CD4-positive, alpha-beta T cell treated with Interleukin-17A for 4 hours (primary cell): ENCODE measurements at regions not wholly inside any gene's neighbourhood (a gene's known extent, or its start where the extent isn't known, plus 50 kb on each side); places are given as distances from the start of the nearest gene placed in this dataset.
"Not testable (repeated sequence)": the region's sequence is repeated elsewhere in the genome, so short reads cannot be mapped to it uniquely, and the experiment has no call there.

Source experiments
- DNase-seq: peaks from one replicate; pipeline ENCODE4 v3.0.0-alpha.2; 2020; ENCODE audit warnings: mixed read lengths

DNA sequence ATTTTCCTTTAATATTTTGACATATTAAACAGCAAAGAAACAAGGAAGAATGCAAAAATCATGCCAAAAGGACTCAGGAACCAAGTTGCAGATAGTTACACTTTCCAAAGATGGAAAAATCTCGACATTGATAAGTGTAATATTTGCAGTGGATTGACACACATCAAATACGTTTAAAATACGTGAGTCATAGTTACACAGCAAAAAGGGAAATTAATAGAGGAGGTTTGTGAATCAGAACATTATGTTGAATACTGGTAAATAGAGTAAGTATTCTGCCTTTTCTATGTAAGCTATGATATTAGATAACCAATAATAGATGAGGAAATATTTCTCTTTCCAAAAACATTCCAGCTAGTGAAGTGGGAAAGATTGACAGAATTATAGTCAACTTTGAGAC, 1761.3 kb upstream of the IGFBP7 start:
- no peak for DNase-seq

DNA sequence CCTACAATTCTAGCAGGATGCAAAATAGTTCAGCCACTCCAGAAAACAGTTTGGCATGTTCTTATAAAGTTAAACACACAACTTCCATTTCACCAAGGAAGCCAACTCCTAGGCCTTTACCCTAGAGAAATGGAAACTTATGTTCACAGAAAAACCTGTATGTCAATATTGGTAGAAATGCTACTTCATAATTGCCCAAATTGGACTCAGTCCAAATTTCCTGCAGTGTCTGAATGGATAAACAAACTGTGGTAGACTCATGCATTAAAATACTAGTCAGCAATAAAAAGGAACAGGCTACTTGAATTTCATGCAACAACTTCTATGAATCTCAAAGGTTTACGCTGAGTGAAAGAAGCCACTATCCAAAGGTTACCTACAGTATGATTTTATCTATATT, 1738.8 kb upstream of the IGFBP7 start:
- DNase-seq: no peak

- no peak for DNase-seq
These were observed 1733.3 kb upstream of the IGFBP7 start for GRCh38 chr4:58843455-58843854.

DNA sequence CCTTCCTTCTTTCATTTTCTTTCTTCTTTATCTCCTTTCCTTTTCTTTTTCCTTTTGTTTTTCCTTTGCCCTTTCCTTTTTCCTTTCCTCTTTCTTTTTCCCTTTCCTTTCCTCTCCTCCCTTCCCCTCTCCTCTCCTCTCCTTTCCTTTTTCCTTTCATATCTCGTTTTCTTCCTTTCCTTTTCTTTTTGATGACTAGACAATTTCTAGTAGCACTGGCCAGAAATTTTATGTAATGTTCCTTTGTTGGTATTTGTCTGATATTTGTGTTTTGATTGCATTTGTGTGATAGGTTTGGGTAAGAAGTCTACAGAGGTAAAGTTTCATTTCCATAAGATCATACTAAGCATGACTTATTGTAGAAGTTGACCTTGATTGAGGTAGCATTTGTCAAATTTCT, 1722.9 kb upstream of the IGFBP7 start:
- DNase-seq: no peak

- DNase-seq: no peak
These were observed 1715.1 kb upstream of the IGFBP7 start for GRCh38 chr4:58825278-58825677.

GRCh38 chr4:58818560-58818959, 1708.4 kb upstream of the IGFBP7 start:
- DNase-seq: not testable (repeated sequence)

GRCh38 chr4:58809948-58810347, 1699.8 kb upstream of the IGFBP7 start:
- no peak for DNase-seq

DNA sequence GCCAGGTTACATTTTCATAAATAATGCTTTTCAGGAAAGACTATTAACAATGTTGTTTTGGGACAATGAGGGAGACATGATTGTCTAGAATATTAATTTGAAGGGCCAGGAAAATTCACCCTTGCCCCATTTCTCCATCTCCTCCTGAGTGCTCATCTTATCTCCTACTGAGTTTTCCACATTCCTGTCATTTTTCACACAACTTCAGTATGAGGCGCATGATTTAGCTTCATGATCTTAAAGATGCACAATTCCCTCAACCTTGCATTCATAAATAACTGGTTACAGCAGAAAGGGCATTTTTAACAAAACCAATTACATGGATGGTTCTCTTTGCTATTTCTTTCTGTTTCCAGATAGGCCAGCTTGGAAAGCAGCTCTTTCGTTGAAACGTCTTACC, 1699.2 kb upstream of the IGFBP7 start:
- DNase-seq: no peak

DNA sequence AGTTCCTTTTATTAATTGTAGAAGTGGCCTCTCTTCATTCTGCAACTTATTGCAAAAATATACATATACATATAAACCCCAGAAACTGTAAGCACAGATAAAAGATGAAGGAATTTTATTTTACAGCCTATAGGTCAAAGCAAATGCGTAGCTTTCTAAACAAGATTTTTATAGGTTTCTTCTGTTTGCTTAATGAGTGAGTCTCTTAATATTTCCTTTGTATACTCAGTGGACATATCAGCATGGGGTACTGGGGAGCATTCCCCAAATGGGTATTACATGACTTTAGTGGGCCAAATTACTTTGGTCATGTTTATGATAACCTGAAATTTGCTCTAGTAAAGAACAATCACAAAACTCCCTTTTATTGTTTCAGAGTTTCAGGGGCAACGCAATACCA, 1698.6 kb upstream of the IGFBP7 start:
- DNase-seq: no peak

DNA sequence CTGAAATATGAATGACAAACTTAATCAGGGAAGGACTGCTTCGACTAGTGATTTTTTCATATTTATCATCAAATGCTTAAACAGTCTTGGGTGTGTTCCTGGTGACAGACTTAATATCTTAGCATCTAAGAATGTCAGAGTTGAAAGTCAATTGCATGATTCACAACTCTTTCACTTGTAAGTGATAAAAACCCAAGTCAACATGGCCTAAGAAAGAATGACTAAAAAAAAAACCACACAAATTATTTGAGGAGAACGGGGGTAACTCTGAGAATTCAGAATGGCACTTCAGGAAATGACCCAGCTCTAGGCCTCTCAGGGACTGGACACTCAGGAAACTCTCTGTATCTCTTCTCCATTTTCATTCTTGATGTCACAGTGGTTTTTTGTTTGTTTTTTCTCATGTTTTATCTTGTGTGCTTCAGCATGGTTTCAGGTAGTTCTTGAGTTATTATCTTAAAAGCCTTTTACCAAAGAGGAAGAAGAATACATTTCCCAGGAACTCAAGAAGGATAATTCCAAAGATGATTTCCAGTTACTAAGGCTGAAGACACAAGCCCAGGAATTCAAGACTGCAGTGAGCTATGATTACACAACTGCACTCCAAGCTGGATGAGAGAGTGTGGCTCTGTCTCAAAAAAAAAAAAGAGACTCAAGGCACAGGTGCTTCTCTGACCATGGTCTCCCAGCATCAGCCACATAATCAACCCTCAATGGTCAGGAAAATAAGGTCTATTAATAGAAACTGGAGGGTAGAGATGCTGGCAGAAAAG, 1697.8 kb upstream of the IGFBP7 start:
- no peak for DNase-seq

DNA sequence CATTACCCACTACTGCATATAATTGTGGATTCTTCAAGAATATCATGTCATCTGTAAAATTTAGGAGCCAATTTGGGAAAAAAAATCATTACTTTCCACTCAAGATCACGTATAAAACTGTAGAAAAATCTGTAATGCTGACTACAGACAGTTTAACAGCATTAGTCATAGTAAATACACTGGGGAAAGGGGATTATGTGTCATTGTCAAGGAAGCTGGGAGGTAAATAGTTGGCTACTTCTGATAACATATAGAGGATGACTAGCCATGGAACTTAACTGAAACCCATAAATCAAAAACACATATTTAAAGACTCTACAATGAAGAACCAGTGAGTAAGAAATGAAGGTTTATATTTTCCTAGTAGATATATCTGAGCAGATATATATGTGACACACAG, 1666.4 kb upstream of the IGFBP7 start:
- DNase-seq: no peak

GRCh38 chr4:58767598-58767997, 1657.4 kb upstream of the IGFBP7 start:
- DNase-seq: no peak

DNA sequence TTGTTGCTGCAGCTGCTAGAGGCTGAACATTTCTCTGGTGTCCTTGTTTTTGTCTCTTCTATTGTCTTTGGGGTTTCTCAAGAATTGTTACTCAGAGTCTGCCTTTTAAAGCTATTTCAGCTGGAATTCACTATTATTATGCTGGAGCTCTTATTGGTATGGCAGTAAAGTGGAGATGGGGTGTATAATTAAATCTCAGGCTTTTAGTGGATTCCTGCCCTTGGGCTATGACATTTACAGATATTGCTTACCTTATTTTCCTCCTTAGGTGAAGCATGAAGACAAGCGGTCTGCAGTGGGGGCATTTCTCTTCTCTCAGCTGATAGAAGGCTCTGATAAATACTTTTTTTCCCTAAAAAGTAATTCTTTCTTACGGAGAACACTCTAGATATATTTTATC, 1656.6 kb upstream of the IGFBP7 start:
- DNase-seq: no peak

- no peak for DNase-seq
These were observed 1651.4 kb upstream of the IGFBP7 start for GRCh38 chr4:58761563-58761962.

DNA sequence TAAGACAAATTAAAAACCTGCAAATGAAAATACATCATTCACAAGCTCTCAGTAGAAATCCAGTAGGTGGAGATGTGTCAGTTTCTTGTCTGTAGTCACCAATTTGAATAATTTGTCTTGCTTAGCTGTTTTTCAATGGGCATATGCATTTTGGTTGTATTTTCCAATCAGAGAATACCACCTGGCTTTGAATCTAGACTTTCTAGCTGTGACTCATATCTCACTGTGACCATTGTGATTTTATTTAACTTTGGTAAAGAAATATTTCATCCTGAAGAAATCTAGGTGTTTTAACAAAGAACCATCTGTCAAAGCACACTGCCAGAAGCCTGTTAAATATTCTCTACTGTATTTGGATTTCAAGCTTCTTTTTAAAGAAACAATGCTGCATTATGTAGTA, 1650.6 kb upstream of the IGFBP7 start:
- DNase-seq: no peak

- no peak for DNase-seq
These were observed 1649.9 kb upstream of the IGFBP7 start for GRCh38 chr4:58760100-58760499.

- DNase-seq: no peak
These were observed 1639.0 kb upstream of the IGFBP7 start for GRCh38 chr4:58749206-58749605.

GRCh38 chr4:58740897-58741296, 1630.7 kb upstream of the IGFBP7 start:
- DNase-seq: no peak

GRCh38 chr4:58739275-58739674, 1629.1 kb upstream of the IGFBP7 start:
- DNase-seq: no peak

GRCh38 chr4:58738375-58738774, 1628.2 kb upstream of the IGFBP7 start:
- DNase-seq: no peak

- DNase-seq: no peak
These were observed 1624.0 kb upstream of the IGFBP7 start for GRCh38 chr4:58734030-58734674.

DNA sequence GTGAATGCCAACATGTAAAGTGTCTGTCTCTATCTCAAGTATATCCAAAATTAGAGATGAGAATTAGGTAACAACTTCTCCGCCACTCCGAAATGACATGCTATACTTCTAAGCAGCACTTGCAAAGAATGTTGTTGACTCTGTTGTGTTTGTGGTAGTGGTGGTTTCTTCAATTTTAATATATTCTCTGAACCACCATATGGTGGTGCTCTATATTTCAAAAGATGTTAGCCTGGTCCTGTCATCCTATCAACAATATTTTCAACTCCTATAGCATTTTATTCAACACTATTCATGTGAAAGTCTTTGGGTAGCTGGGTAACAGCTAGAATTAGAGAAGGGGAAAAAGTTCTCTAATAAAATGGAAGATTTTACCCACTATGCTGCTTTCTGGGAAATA, 1622.8 kb upstream of the IGFBP7 start:
- no peak for DNase-seq

- DNase-seq: no peak
These were observed 1613.8 kb upstream of the IGFBP7 start for GRCh38 chr4:58723954-58724353.

DNA sequence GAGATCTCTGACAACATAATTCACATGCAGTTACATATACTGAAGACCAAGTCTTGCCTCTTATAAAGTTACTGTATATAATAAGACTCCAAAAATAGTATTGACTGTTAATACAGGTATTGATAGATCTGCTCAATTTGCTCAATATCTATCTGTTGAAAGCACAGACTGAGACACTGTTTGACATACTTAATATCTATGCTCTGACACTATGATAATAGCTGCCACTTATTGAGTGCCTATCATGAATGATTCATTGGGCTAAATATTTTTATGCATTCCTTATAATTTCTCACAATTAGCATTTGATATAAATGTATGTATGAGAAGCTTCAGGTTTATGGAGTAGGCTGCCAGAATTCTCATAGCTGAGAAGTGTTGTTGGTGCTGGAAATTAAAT, 1600.9 kb upstream of the IGFBP7 start:
- no peak for DNase-seq

DNA sequence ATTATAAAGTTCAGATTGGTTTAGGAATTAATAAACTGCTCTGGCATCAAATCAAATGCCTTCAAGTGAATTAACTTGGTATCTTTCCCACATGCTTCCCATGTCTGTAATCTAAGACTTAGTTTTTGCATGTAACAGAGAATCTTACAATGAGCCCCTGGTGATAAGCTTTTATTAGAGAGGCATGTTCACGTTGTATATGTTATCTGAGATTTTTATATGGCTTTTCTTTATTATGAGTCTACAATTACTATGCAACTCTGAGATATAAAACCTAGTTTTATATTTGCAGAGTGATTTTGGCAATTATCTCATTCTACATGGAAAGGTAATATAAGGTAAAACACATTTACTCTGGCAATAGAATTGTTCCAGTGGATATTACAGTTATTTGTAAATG, 1578.4 kb upstream of the IGFBP7 start:
- DNase-seq: no peak
